AG09309 (cell line): ENCODE measurements at regions not wholly inside any gene's neighbourhood (a gene's known extent, or its start where the extent isn't known, plus 50 kb on each side); places are given as distances from the start of the nearest gene placed in this dataset.
"Not testable (repeated sequence)": the region's sequence is repeated elsewhere in the genome, so short reads cannot be mapped to it uniquely, and the experiment has no call there.

Experiments used
- DNase-seq: peaks from one replicate; pipeline ENCODE4 v3.0.0-alpha.2; 2010; ENCODE audit warnings: low read depth
- H3K4me3 ChIP-seq: 2 replicates; pipeline ENCODE4 v1.5.1; 2011; ENCODE audit warnings: mild to moderate bottlenecking, low read depth, low read length, moderate library complexity; ENCODE audit not compliant: control insufficient read depth
- TF ChIP-seq, protein P1 (sequence below): IDR thresholded peaks from 2 replicates; pipeline ENCODE4 v1.5.1; 2011; ENCODE audit warnings: mild to moderate bottlenecking, low read depth, low read length, inconsistent platforms; ENCODE audit not compliant: insufficient read depth, control insufficient read depth; ENCODE audit errors: missing control alignments

DNA sequence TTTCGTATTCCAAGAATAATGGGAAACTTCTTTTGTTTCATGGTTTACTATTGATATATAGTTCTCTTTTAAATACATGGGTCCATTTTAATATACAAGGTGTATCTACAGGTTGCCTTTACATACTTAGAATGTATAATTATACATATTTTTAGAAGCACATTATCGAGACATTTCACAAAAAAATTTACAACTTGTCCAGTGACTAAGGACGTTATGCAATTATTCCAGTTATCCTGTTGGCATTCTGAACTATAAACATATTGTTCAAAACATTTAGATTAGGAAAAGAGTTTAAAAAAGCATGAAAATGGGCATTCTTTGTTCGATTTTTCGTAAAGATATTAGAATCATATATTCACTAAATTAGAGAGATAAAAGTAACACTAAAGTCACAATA lies 344.6 kb upstream of the TMEFF2 start:
- no peak for DNase-seq

DNA sequence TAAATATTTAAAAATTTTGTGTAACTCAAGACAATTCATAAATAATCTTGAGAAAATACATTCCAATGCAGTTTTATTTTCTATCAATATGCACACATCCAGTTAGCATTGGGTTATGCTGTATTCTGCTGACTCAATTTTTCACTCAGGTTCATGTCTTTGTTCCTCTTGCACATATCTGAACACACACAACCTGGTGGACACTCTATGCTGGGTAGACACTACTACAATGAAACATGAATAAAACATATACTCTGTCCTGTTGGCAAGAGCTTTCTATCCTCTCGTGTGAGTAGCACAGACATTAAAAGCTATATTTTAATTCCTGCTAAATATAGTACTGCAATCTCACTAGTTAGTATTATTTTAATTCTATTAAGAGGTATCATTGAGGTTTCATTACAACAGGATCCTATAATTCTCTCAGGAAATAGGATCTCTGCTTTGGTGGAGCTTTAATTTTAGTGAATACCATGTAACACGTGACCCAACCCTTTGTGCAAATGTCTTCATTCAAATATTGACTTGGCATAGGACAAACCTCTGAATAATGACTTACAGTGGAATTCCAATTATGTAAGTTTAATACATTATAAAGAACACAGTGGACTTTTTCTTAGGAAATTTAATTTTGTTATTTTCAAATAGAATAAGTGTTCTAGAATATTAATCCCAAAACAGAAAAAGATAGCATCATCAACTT lies 342.3 kb upstream of the TMEFF2 start:
- DNase-seq, result no peak
- H3K4me3 ChIP-seq, result no peak overlapping the region
- TF ChIP-seq, protein P1, sequence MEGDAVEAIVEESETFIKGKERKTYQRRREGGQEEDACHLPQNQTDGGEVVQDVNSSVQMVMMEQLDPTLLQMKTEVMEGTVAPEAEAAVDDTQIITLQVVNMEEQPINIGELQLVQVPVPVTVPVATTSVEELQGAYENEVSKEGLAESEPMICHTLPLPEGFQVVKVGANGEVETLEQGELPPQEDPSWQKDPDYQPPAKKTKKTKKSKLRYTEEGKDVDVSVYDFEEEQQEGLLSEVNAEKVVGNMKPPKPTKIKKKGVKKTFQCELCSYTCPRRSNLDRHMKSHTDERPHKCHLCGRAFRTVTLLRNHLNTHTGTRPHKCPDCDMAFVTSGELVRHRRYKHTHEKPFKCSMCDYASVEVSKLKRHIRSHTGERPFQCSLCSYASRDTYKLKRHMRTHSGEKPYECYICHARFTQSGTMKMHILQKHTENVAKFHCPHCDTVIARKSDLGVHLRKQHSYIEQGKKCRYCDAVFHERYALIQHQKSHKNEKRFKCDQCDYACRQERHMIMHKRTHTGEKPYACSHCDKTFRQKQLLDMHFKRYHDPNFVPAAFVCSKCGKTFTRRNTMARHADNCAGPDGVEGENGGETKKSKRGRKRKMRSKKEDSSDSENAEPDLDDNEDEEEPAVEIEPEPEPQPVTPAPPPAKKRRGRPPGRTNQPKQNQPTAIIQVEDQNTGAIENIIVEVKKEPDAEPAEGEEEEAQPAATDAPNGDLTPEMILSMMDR, result no peak

More for the DNA sequence above, 344.6 kb upstream of the TMEFF2 start:
- H3K4me3 ChIP-seq, result no peak overlapping the region
- TF ChIP-seq, protein P1, result no peak

DNA sequence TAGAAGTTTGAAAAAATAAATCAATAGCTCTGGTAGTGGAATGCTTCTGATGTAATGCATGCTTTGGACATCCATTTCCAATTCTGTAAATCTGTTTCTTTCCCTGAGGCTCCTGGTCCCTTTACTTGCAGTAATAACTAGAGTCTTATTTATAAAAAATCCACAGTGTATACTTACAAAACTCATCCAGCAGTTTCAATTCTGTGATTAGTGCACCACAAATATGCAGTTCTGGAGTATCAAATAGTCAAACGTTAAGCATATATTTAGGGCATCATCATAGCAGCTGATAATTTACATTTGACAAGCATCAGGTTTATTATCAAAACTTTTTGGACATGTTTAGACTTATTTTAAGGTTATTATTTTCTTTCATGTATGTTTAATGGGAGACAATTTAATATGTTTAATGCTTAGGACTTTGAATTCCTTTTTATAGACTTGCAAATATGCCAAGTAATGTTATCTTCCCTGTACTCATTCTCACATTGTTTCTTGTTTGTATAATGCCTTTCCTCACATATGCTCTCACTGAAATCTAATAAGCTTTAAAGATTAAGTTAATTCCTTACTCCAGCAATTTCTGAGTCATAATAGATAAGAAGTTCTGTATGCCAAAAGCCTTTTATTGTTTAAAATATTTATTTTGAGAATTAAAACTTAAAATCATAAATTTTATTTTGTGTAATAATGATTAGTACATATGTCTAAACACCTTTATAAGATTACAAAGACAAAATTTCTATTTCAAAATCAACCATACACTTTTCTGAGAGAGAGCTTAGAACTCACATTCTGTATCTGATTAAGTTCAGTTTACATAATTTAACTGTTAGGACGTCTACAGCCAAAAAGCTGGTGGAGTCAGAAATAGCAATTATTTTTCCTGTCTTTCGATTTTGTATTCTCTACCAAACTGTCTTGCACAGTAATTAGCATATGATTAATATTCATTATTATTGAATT lies 341.5 kb upstream of the TMEFF2 start:
- TF ChIP-seq, protein P1, result no peak
- no peak overlapping the region for H3K4me3 ChIP-seq
- no peak for DNase-seq

DNA sequence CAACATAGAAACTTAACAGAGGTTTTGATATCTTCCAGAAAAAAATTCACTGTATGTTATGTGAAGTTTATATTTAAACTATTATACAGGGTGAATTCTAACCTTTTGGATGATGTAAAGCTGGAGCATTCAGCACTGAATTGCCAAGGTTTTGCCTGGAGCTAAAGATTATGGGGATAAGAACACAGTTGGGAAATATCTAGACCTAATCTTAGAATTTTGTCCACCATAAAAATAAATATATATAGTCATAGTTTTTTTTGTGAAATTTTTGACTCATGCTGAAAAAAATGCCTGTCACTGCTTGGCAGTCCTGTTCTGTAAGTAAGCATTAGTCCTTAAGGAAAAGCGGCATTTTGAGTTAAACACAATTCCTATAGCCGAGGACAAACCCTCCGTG lies 339.3 kb upstream of the TMEFF2 start:
- no peak overlapping the region for H3K4me3 ChIP-seq
- TF ChIP-seq, protein P1, result no peak
- DNase-seq, result no peak

DNA sequence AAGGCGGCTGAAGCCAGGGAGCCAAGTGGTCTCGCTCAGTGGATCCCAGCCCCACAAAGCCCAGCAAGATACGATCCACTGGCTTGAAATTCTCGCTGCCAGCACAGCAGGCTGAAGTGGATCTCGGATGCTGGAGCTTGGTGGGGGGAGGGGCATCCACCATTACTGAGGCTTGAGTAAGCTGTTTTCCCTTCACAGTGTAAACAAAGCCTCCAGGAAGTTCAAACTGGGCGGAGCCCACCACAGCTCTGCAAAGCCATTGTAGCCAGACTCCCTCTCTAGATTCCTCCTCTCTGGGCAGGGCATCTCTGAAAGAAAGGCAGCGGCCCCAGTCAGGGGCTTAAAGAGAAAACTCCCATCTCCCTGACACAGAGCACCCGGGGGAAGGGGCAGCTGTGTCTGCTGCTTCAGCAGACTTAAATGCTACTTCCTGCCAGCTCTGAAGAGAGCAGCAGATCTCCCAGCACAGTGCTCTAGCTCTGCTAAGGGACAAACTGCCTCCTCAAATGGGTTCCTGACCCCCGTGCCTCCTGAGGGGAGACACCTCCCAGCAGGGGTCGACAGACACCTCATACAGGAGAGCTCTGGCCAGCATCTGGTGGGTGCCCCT lies 330.0 kb upstream of the TMEFF2 start:
- DNase-seq, result not testable (repeated sequence)

DNA sequence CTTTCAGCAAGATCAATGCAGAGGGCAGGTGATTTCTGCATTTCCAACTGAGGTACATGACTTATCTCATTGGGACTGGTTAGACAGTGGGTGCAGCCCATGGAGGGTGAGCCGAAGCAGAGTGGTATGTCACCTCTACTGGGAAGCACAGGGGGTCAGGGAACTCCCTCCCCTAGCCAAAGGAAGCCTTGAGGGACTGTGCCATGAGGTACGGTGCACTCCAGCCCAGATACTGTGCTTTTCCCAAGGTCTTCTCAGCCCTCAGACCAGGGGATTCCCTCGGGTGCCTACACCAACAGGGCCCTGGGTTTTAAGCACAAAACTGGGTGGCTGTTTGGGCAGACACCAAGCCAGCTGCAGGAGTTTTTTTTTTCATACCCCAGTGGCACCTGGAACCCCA lies 329.5 kb upstream of the TMEFF2 start:
- H3K4me3 ChIP-seq, DNase-seq: not testable (repeated sequence)

More for the DNA sequence above, 330.0 kb upstream of the TMEFF2 start:
- not testable (repeated sequence) for H3K4me3 ChIP-seq

DNA sequence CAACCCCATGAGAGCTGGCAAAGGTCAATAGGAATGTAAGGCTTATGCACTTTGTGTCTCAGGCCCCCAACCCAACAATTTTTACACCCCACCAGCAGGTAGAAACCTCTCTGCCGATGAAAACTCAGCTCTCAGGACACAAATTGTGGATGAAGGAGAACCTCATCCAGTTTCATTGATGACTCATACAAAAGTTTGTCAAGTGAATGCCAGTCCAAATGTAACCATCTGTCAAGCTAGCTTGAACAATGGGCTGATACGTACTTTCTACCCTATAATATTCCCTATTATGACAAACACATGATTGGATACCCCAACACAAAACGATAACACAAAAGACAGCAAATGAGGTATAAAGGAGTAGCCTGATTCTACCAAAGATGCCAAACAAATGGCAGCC lies 321.2 kb upstream of the TMEFF2 start:
- H3K4me3 ChIP-seq, result no peak overlapping the region

More for the DNA sequence above, 321.2 kb upstream of the TMEFF2 start:
- DNase-seq, result no peak
- TF ChIP-seq, protein P1, result no peak
